ENCODE measurements at regions not wholly inside any gene's neighbourhood (a gene's known extent, or its start where the extent isn't known, plus 50 kb on each side); places are given as distances from the start of the nearest gene placed in this dataset.

GRCh38 chr3:6039971-6040370 is 820.9 kb upstream of the GRM7 start:
- no peak overlapping the region for H3K27ac ChIP-seq

GRCh38 chr3:6041894-6042293 is 819.0 kb upstream of the GRM7 start:
- Histone ChIP-seq H3K9me3 (no peaks in the 10 kb centered on the region), H3K4me3 (no peak overlapping the region), H3K36me3 (no peaks in the 10 kb centered on the region), H3K4me1 (no peaks in the 10 kb centered on the region), H3K27me3 (no peaks in the 10 kb centered on the region), H3K27ac (no peak overlapping the region)
- no peak for TF ChIP-seq CTCF (IDR thresholded peaks at IDR 0.05)
- no peak for TF ChIP-seq POLR2A (IDR thresholded peaks at IDR 0.05)
- no peak for DNase-seq
- intact Hi-C loops (cut with DNase I; ENCODE audit: low total_unique reads) = no loop called here

More at GRCh38 chr3:6039971-6040370, 820.9 kb upstream of the GRM7 start:
- H3K4me3 ChIP-seq = no peak overlapping the region
- H3K9me3 ChIP-seq = no peaks in the 10 kb centered on the region
- no peak for TF ChIP-seq POLR2A (IDR thresholded peaks at IDR 0.05)
- no peak for TF ChIP-seq CTCF (IDR thresholded peaks at IDR 0.05)
- H3K4me1 ChIP-seq = no peaks in the 10 kb centered on the region
- H3K36me3 ChIP-seq = no peaks in the 10 kb centered on the region
- no peaks in the 10 kb centered on the region for H3K27me3 ChIP-seq
- DNase-seq = no peak
- intact Hi-C loops (cut with DNase I; ENCODE audit: low total_unique reads) = no loop called here

- Histone ChIP-seq H3K27me3 (no peaks in the 10 kb centered on the region), H3K27ac (no peak overlapping the region), H3K4me1 (no peaks in the 10 kb centered on the region), H3K36me3 (no peaks in the 10 kb centered on the region), H3K9me3 (peaks cover 0 to 10% of the 10 kb centered on the region in 2 donors), H3K4me3 (no peak overlapping the region)
- intact Hi-C loops (cut with DNase I; ENCODE audit: low total_unique reads) = no loop called here
- DNase-seq = no peak
- TF ChIP-seq POLR2A (IDR thresholded peaks at IDR 0.05) (no peak), CTCF (IDR thresholded peaks at IDR 0.05) (no peak)
Observed at GRCh38 chr3:6047016-6047415, 813.9 kb upstream of the GRM7 start.

- intact Hi-C loops (cut with DNase I; ENCODE audit: low total_unique reads) = no loop called here
Observed at GRCh38 chr3:6060251-6060650, 800.7 kb upstream of the GRM7 start.

More at GRCh38 chr3:6060251-6060650, 800.7 kb upstream of the GRM7 start:
- TF ChIP-seq CTCF (IDR thresholded peaks at IDR 0.05) (no peak), POLR2A (IDR thresholded peaks at IDR 0.05) (no peak)
- Histone ChIP-seq H3K27me3 (no peaks in the 10 kb centered on the region), H3K9me3 (no peaks in the 10 kb centered on the region), H3K36me3 (no peaks in the 10 kb centered on the region), H3K4me3 (no peak overlapping the region), H3K4me1 (no peaks in the 10 kb centered on the region), H3K27ac (no peak overlapping the region)
- no peak for DNase-seq
